Smooth muscle cell (in vitro differentiated cells): ENCODE measurements at regions not wholly inside any gene's neighbourhood (a gene's known extent, or its start where the extent isn't known, plus 50 kb on each side); places are given as distances from the start of the nearest gene placed in this dataset.

Source experiments
- DNase-seq: peaks from one replicate; lab custom pipeline; 2025; ENCODE audit not compliant: unreplicated experiment; lab: John Stamatoyannopoulos, UW
- H2AFZ ChIP-seq: fragments of 200-600 bp; sonication (generic); 2 replicates; pipeline ENCODE4 v1.6.0; 2016; ENCODE audit warnings: antibody characterized with exemption, low read depth, mild to moderate bottlenecking
- H3F3A ChIP-seq: fragments of 200-600 bp; sonication (generic); 2 replicates; pipeline ENCODE4 v1.6.0; 2017; ENCODE audit warnings: antibody characterized with exemption, low read depth
- H3K27ac ChIP-seq: fragments of 200-600 bp; sonication (generic); 2 replicates; pipeline ENCODE4 v1.5.1; 2016; ENCODE audit warnings: low read depth, mild to moderate bottlenecking
- H3K27me3 ChIP-seq: fragments of 200-600 bp; sonication (generic); 2 replicates; pipeline ENCODE4 v1.6.1; 2016; ENCODE audit warnings: low read depth, mild to moderate bottlenecking
- H3K36me3 ChIP-seq: fragments of 200-600 bp; sonication (generic); 2 replicates; pipeline ENCODE4 v1.5.1; 2016; ENCODE audit warnings: low read depth
- H3K4me1 ChIP-seq: fragments of 200-600 bp; sonication (generic); 2 replicates; pipeline ENCODE4 v1.5.1; 2016; ENCODE audit warnings: low read depth
- H3K4me2 ChIP-seq: fragments of 200-600 bp; sonication (generic); 2 replicates; pipeline ENCODE4 v1.6.0; 2016; ENCODE audit warnings: mild to moderate bottlenecking
- H3K4me3 ChIP-seq: fragments of 200-600 bp; sonication (generic); 2 replicates; pipeline ENCODE4 v1.5.1; 2016; ENCODE audit warnings: mild to moderate bottlenecking
- H3K79me2 ChIP-seq: fragments of 200-600 bp; sonication (generic); 2 replicates; pipeline ENCODE4 v1.6.0; 2016; ENCODE audit warnings: low read depth, mild to moderate bottlenecking
- H3K9ac ChIP-seq: fragments of 200-600 bp; sonication (generic); 2 replicates; pipeline ENCODE4 v1.6.0; 2016; ENCODE audit warnings: low read depth
- H3K9me3 ChIP-seq: fragments of 200-600 bp; sonication (generic); replicated peaks from 2 replicates; pipeline ENCODE4 v1.5.1; 2016; ENCODE audit warnings: low read depth
- H4K20me1 ChIP-seq: fragments of 200-600 bp; sonication (generic); 2 replicates; pipeline ENCODE4 v1.6.0; 2016; ENCODE audit warnings: low read depth
- WGBS: methylation state at CpG from one replicate; pipeline ENCODE4 v1.1.7; 2016; ENCODE audit warnings: low lambda C conversion rate; 5-methylcytosine and 5-hydroxymethylcytosine counted together
- TF ChIP-seq, protein P1 (sequence below): fragments of 200-600 bp; sonication (generic); IDR thresholded peaks from 2 replicates; pipeline ENCODE4 v1.5.1; 2017; ENCODE audit warnings: borderline replicate concordance, mild to moderate bottlenecking, antibody characterized with exemption; ENCODE audit not compliant: insufficient read depth, poor library complexity, severe bottlenecking

DNA sequence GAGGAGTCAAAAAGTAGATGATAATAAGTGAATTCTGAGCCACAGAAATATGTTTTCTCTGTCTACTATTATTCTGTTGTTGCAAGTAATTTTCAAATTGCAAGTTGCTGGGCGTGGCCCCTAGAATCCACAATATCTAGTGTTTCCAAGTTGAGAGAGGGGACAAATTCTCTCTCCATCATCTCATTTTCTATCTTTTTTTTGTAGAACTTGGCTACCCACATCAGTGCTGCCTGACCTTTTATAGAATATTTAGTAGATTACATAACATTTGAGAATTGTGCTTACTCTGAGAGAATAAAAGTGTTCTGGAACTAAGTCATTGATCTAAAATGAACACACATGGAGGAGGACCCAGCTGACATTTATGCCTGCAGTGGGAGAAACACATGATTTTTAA, 110.9 kb upstream of the CSNK1A1L start:
- H3K27me3 ChIP-seq = no peaks in the 10 kb centered on the region
- WGBS = 100% methylated on average over 1 of the region's 1 CpG
- H3K79me2 ChIP-seq = no peaks in the 10 kb centered on the region
- no peaks in the 10 kb centered on the region for H3K9me3 ChIP-seq
- no peak overlapping the region for H3K4me2 ChIP-seq
- DNase-seq = no peak
- H3F3A ChIP-seq = no peaks in the 10 kb centered on the region
- H3K27ac ChIP-seq = no peak overlapping the region
- no peaks in the 10 kb centered on the region for H3K4me1 ChIP-seq
- no peaks in the 10 kb centered on the region for H4K20me1 ChIP-seq
- H3K9ac ChIP-seq = no peak overlapping the region
- H3K36me3 ChIP-seq = no peaks in the 10 kb centered on the region
- H2AFZ ChIP-seq = no peak overlapping the region
- TF ChIP-seq, protein P1, sequence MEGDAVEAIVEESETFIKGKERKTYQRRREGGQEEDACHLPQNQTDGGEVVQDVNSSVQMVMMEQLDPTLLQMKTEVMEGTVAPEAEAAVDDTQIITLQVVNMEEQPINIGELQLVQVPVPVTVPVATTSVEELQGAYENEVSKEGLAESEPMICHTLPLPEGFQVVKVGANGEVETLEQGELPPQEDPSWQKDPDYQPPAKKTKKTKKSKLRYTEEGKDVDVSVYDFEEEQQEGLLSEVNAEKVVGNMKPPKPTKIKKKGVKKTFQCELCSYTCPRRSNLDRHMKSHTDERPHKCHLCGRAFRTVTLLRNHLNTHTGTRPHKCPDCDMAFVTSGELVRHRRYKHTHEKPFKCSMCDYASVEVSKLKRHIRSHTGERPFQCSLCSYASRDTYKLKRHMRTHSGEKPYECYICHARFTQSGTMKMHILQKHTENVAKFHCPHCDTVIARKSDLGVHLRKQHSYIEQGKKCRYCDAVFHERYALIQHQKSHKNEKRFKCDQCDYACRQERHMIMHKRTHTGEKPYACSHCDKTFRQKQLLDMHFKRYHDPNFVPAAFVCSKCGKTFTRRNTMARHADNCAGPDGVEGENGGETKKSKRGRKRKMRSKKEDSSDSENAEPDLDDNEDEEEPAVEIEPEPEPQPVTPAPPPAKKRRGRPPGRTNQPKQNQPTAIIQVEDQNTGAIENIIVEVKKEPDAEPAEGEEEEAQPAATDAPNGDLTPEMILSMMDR = no peak
- H3K4me3 ChIP-seq = no peak overlapping the region

DNA sequence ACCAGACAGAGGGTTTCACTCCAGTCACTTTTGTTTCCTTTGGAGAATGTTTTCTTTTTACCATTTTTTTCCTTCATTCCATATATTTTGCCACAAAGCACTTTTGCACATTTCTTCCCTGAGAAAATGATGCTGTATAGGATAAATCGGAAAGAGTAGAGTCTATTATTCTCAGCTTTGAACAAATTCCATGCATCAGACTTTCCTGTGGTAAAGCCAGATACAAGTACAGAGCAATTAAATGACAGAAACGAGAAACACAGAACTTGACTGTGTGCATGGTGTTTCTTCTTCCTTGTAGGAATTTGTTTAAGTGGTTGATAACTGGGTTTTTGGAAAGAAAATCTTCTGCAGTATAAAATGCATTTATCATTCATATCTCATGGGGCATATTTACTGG, 107.4 kb upstream of the CSNK1A1L start:
- Histone ChIP-seq H3K79me2 (no peaks in the 10 kb centered on the region), H3K9me3 (no peaks in the 10 kb centered on the region), H3K36me3 (no peaks in the 10 kb centered on the region), H3K4me2 (no peak overlapping the region), H3K4me3 (no peak overlapping the region), H3F3A (no peaks in the 10 kb centered on the region), H3K9ac (no peak overlapping the region), H4K20me1 (no peaks in the 10 kb centered on the region), H3K4me1 (no peaks in the 10 kb centered on the region), H2AFZ (no peak overlapping the region), H3K27ac (no peak overlapping the region), H3K27me3 (no peaks in the 10 kb centered on the region)
- WGBS = 40% methylated on average over 2 of the region's 2 CpGs
- TF ChIP-seq, protein P1 = no peak
- DNase-seq = no peak

DNA sequence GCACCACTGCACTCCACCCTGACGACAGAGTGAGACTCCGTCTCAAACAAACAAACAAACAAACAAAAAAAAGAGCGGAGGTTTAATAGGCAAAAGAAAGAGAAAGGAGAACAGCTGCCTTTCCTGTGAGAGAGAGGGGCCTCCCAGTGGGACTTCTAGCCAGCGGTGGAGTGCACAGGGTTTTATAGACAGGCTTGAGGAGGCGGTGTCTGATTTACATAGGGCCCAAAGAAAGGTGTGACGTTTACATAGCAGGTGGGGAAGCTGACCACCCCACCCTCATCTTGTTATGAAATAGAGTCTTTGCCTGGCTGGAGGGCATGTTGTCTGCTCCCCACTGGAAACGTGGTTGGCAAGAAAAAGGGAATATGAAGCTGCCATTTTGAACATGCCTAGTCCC, 106.0 kb upstream of the CSNK1A1L start:
- Histone ChIP-seq H3K27me3 (no peaks in the 10 kb centered on the region), H4K20me1 (no peaks in the 10 kb centered on the region), H3K79me2 (no peaks in the 10 kb centered on the region), H2AFZ (no peak overlapping the region), H3K9ac (no peak overlapping the region), H3K4me1 (no peaks in the 10 kb centered on the region), H3K36me3 (no peaks in the 10 kb centered on the region), H3K4me3 (no peak overlapping the region), H3K4me2 (no peak overlapping the region), H3K9me3 (no peaks in the 10 kb centered on the region), H3K27ac (no peak overlapping the region), H3F3A (no peaks in the 10 kb centered on the region)
- DNase-seq = no peak
- 86% methylated on average over 7 of the region's 7 CpGs for WGBS
- TF ChIP-seq, protein P1 = no peak

DNA sequence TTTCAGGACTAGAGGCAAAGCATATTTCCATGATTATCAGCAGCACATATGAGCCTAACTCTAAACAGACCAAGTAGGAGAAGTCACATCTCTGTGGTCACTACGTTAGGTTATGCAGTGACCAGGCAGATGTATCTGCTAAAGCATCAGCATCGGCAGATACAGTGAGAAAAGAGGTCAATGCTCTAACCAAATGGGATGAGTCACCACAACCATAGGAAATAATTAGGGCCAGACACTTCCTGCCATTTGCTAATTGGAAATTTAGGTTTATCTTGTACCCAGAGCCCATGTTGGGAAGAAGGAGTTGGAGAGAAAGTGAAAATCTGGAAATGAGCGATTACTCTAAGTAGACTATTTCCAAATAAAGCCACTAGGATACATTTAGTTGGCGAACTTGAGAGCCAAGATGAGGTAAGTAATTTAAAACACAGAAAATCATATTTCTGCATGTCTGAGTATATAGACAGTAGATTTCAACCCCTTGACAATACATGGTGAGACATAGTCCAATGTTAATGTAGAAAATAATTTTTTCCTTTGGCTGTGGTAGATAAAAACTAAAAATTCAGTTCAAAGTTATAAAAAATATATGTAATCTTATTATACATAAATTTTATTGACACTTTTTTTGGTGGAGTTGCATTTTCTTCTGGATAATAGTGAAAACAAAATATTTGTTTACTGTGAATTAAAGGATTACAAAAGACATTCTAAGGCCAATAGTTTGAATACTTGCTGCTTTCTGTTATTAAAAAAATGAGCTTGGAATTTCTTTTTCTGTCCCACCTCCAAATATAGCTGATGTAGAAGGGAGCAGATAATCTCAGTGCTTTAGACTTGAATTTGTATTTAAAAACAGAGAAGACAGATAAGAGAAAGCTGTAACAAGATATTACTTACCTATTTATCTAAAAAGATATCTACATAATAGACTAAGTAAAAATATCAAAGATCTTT, 104.4 kb upstream of the CSNK1A1L start:
- Histone ChIP-seq H3K79me2 (no peaks in the 10 kb centered on the region), H3F3A (no peaks in the 10 kb centered on the region), H3K9me3 (no peaks in the 10 kb centered on the region), H4K20me1 (no peaks in the 10 kb centered on the region), H2AFZ (no peak overlapping the region), H3K4me3 (no peak overlapping the region), H3K9ac (no peak overlapping the region), H3K4me1 (no peaks in the 10 kb centered on the region), H3K27ac (no peak overlapping the region), H3K27me3 (no peaks in the 10 kb centered on the region), H3K4me2 (no peak overlapping the region), H3K36me3 (no peaks in the 10 kb centered on the region)
- WGBS = 76% methylated on average over 4 of the region's 4 CpGs
- no peak for DNase-seq
- TF ChIP-seq, protein P1 = no peak
